HG02943 (cell line): ENCODE measurements at regions not wholly inside any gene's neighbourhood (a gene's known extent, or its start where the extent isn't known, plus 50 kb on each side); places are given as distances from the start of the nearest gene placed in this dataset.

Experiments used
- ATAC-seq: cut with Tn5 transposase; IDR thresholded peaks from one replicate; pipeline ENCODE4 v1.9.1; 2021; ENCODE audit warnings: mild to moderate bottlenecking, low read depth, moderate library complexity; ENCODE audit not compliant: unreplicated experiment

GRCh38 chr13:44088411-44088810 is 208.7 kb downstream of the LACC1 start:
- ATAC-seq, result no peak

GRCh38 chr13:44088991-44089413 is 209.3 kb downstream of the LACC1 start:
- no peak for ATAC-seq

- no peak for ATAC-seq
These were observed 209.7 kb downstream of the LACC1 start for GRCh38 chr13:44089452-44089851.

- ATAC-seq, result no peak
These were observed 212.6 kb downstream of the LACC1 start for GRCh38 chr13:44092078-44092970.

GRCh38 chr13:44093607-44094564 is 214.2 kb downstream of the LACC1 start:
- ATAC-seq, result no peak

GRCh38 chr13:44096901-44097300 is 217.2 kb downstream of the LACC1 start:
- no peak for ATAC-seq

GRCh38 chr13:44098559-44098958 is 218.9 kb downstream of the LACC1 start:
- no peak for ATAC-seq

GRCh38 chr13:44101347-44102083 is 221.8 kb downstream of the LACC1 start:
- ATAC-seq, result no peak

GRCh38 chr13:44103429-44104196 is 223.9 kb downstream of the LACC1 start:
- no peak for ATAC-seq

GRCh38 chr13:44104197-44104490 is 224.4 kb downstream of the LACC1 start:
- ATAC-seq, result no peak

GRCh38 chr13:44104969-44105368 is 225.3 kb downstream of the LACC1 start:
- ATAC-seq, result no peak

GRCh38 chr13:44106266-44107152 is 226.8 kb downstream of the LACC1 start:
- ATAC-seq, result no peak

- no peak for ATAC-seq
These were observed 227.8 kb downstream of the LACC1 start for GRCh38 chr13:44107357-44108121.

- no peak for ATAC-seq
These were observed 228.7 kb downstream of the LACC1 start for GRCh38 chr13:44108331-44108858.

- ATAC-seq, result no peak
These were observed 230.5 kb downstream of the LACC1 start for GRCh38 chr13:44110091-44110621.

GRCh38 chr13:44111701-44112100 is 232.0 kb downstream of the LACC1 start:
- no peak for ATAC-seq

GRCh38 chr13:44112700-44113329 is 233.1 kb downstream of the LACC1 start:
- ATAC-seq, result no peak
